H1 (cell line): ENCODE measurements at regions not wholly inside any gene's neighbourhood (a gene's known extent, or its start where the extent isn't known, plus 50 kb on each side); places are given as distances from the start of the nearest gene placed in this dataset.

Experiments
- CTCF ChIA-PET: fragments of 300-600 bp; sonication (Branson Sonifier 250); formaldehyde crosslinking; loops from one replicate; lab custom pipeline; 2021; ENCODE audit not compliant: partially characterized antibody; lab: Charles Lee
- POLR2A ChIA-PET: fragments of 300-600 bp; sonication (Branson Sonifier 250); formaldehyde crosslinking; loops from one replicate; lab custom pipeline; 2021; ENCODE audit warnings: inconsistent platforms; ENCODE audit not compliant: partially characterized antibody; lab: Charles Lee
- DNase-seq, 2 experiments: peaks; one replicate each; pipeline versions ENCODE4 v3.0.0 to v3.0.0-alpha.2; 2010 to 2022; ENCODE audit warnings: low spot score in 2 of 2, low read depth in 1 of 2, mixed read lengths in 1 of 2
- FAIRE-seq: peaks from 2 replicates; lab custom pipeline; 2011; peaks lifted over from hg19 to GRCh38; lab: Jason Lieb, UNC
- H2AFZ ChIP-seq: 2 replicates; pipeline ENCODE4 v1.8.1; 2012; ENCODE audit warnings: low read length, inconsistent platforms
- H2AK5ac ChIP-seq: 2 replicates; pipeline ENCODE4 v1.6.1; 2013; ENCODE audit warnings: low read depth, low read length
- H2BK120ac ChIP-seq: replicated peaks from 2 replicates; pipeline ENCODE3; 2013; ENCODE audit warnings: low read depth, low read length, inconsistent platforms
- H2BK12ac ChIP-seq: 2 replicates; pipeline ENCODE4 v1.6.1; 2013; ENCODE audit warnings: low read depth, low read length
- H2BK15ac ChIP-seq: 2 replicates; pipeline ENCODE4 v1.6.1; 2013; ENCODE audit warnings: low read length
- H2BK20ac ChIP-seq: 2 replicates; pipeline ENCODE4 v1.6.1; 2013; ENCODE audit warnings: low read length
- H2BK5ac ChIP-seq: 2 replicates; pipeline ENCODE4 v1.6.1; 2013; ENCODE audit warnings: low read depth, low read length
- H3K14ac ChIP-seq: 2 replicates; pipeline ENCODE4 v1.6.1; 2013; ENCODE audit warnings: inconsistent platforms; ENCODE audit not compliant: insufficient read length
- H3K18ac ChIP-seq: 2 replicates; pipeline ENCODE4 v1.6.1; 2013; ENCODE audit warnings: low read length; ENCODE audit errors: extremely low read depth
- H3K23ac ChIP-seq: 2 replicates; pipeline ENCODE4 v1.6.1; 2013; ENCODE audit warnings: inconsistent platforms; ENCODE audit not compliant: insufficient read length
- H3K23me2 ChIP-seq: 2 replicates; pipeline ENCODE4 v1.6.1; 2013; ENCODE audit warnings: low read depth, low read length
- H3K27ac ChIP-seq: 2 replicates; pipeline ENCODE4 v1.6.1; 2011; ENCODE audit warnings: low read depth, low read length, inconsistent platforms
- H3K27me3 ChIP-seq, 4 experiments: replicated peaks in 1 of 4; 1 replicate in 1 of 4; 2 replicates in 3 of 4; pipeline versions ENCODE4 v1.6.1 to v1.8.1; 2011 to 2013; ENCODE audit warnings: low read length in 3 of 4, mild to moderate bottlenecking in 3 of 4, inconsistent platforms in 2 of 4, mixed read lengths in 2 of 4, moderate library complexity in 1 of 4; ENCODE audit not compliant: control insufficient read depth in 3 of 4, insufficient read depth in 3 of 4; ENCODE audit errors: extremely low read depth in 1 of 4
- H3K36me3 ChIP-seq, 4 experiments: 2 replicates each; pipeline versions ENCODE4 v1.6.1 to v1.8.1; 2011 to 2013; ENCODE audit warnings: mild to moderate bottlenecking in 4 of 4, low read length in 3 of 4, moderate library complexity in 2 of 4, control low read depth in 1 of 4, inconsistent platforms in 1 of 4; ENCODE audit not compliant: insufficient read depth in 4 of 4, control insufficient read depth in 2 of 4
- H3K4ac ChIP-seq: replicated peaks from 2 replicates; pipeline ENCODE3; 2013; ENCODE audit warnings: low read length, low read depth, mixed read lengths, inconsistent platforms; ENCODE audit not compliant: insufficient read length
- H3K4me1 ChIP-seq, 4 experiments: replicated peaks in 1 of 4; 1 replicate in 1 of 4; 2 replicates in 3 of 4; pipeline versions ENCODE4 v1.6.1 to v1.8.1; 2011 to 2013; ENCODE audit warnings: low read length in 3 of 4, inconsistent platforms in 2 of 4, mixed read lengths in 1 of 4; ENCODE audit not compliant: insufficient read depth in 4 of 4, control insufficient read depth in 3 of 4
- H3K4me2 ChIP-seq, 2 experiments: 2 replicates each; pipeline versions ENCODE4 v1.6.1 to v1.8.1; 2011 to 2013; ENCODE audit warnings: low read depth in 2 of 2, low read length in 2 of 2, control low read depth in 1 of 2, inconsistent platforms in 1 of 2, mild to moderate bottlenecking in 1 of 2; ENCODE audit not compliant: insufficient read depth in 1 of 2
- H3K4me3 ChIP-seq, 4 experiments: fragments of 200-600, 300-600 bp in 1 of 4; sonication (generic), shearing (Covaris generic), sonication (Bioruptor Twin) in 1 of 4; 2 replicates each; pipeline versions ENCODE4 v1.5.1 to v1.8.1; 2011 to 2016; ENCODE audit warnings: low read length in 4 of 4, low read depth in 3 of 4, control low read depth in 2 of 4, inconsistent platforms in 2 of 4, mild to moderate bottlenecking in 2 of 4, mixed read lengths in 1 of 4, moderate library complexity in 1 of 4; ENCODE audit not compliant: insufficient read depth in 2 of 4; ENCODE audit errors: extremely low read depth in 1 of 4
- H3K56ac ChIP-seq: replicated peaks from 2 replicates; pipeline ENCODE3; 2013; ENCODE audit warnings: low read depth, mild to moderate bottlenecking, mixed read lengths, low read length, inconsistent platforms; ENCODE audit not compliant: insufficient read length
- H3K79me1 ChIP-seq: 2 replicates; pipeline ENCODE4 v1.6.1; 2013; ENCODE audit warnings: low read depth, low read length, control low read depth
- H3K79me2 ChIP-seq, 2 experiments: 2 replicates each; pipeline versions ENCODE4 v1.6.1 to v1.8.1; 2012 to 2013; ENCODE audit warnings: low read length in 2 of 2, mild to moderate bottlenecking in 2 of 2, inconsistent platforms in 1 of 2; ENCODE audit not compliant: insufficient read depth in 2 of 2, control insufficient read depth in 1 of 2
- H3K9ac ChIP-seq, 4 experiments: replicated peaks in 1 of 4; 1 replicate in 1 of 4; 2 replicates in 3 of 4; pipeline versions ENCODE4 v1.6.1 to v1.8.1; 2011 to 2013; ENCODE audit warnings: low read depth in 3 of 4, low read length in 3 of 4, control low read depth in 2 of 4, mild to moderate bottlenecking in 2 of 4, moderate library complexity in 2 of 4, inconsistent platforms in 1 of 4; ENCODE audit errors: extremely low read depth in 1 of 4
- H3K9me3 ChIP-seq, 2 experiments: 2 replicates each; pipeline versions ENCODE4 v1.6.1 to v1.8.1; 2012 to 2013; ENCODE audit warnings: mild to moderate bottlenecking in 2 of 2, moderate library complexity in 2 of 2, control low read depth in 1 of 2, inconsistent platforms in 1 of 2, low read depth in 1 of 2, low read length in 1 of 2, mixed read lengths in 1 of 2; ENCODE audit not compliant: insufficient read depth in 2 of 2
- H4K20me1 ChIP-seq, 2 experiments: replicated peaks in 1 of 2; 2 replicates each; pipeline versions ENCODE3 to v1.8.1; 2011 to 2013; ENCODE audit warnings: inconsistent platforms in 2 of 2, low read length in 2 of 2, mild to moderate bottlenecking in 1 of 2; ENCODE audit not compliant: insufficient read depth in 2 of 2, control insufficient read depth in 1 of 2
- H4K5ac ChIP-seq: 2 replicates; pipeline ENCODE4 v1.6.1; 2013; ENCODE audit warnings: low read length, low read depth, mixed read lengths, inconsistent platforms; ENCODE audit not compliant: insufficient read length
- H4K8ac ChIP-seq: 2 replicates; pipeline ENCODE4 v1.8.0; 2013; ENCODE audit warnings: mild to moderate bottlenecking, moderate library complexity, low read length, inconsistent platforms; ENCODE audit not compliant: insufficient read depth; ENCODE audit errors: extremely low read depth
- H4K91ac ChIP-seq: replicated peaks from 2 replicates; pipeline ENCODE3; 2013; ENCODE audit warnings: low read length, mixed read lengths, inconsistent platforms; ENCODE audit not compliant: insufficient read length
- KDM1A ChIP-seq: fragments of 200-600, 300-600 bp; sonication (generic); IDR thresholded peaks from 2 replicates; pipeline ENCODE4 v1.7.1; 2016; ENCODE audit warnings: mild to moderate bottlenecking, low read length, borderline replicate concordance
- NRF1 ChIP-seq: IDR thresholded peaks from 2 replicates; pipeline ENCODE4 v1.6.1; 2011; ENCODE audit warnings: mild to moderate bottlenecking, low read depth, low read length, improper control_type of control experiment
- WGBS, 2 experiments: shearing (Covaris generic) in 1 of 2; methylation state at CpG; one replicate each; pipeline versions ENCODE4 v1.1.6 to v1.1.7; 2013 to 2015; ENCODE audit warnings: low lambda C conversion rate in 2 of 2, mixed read lengths in 2 of 2, inconsistent platforms in 1 of 2, low coverage in 1 of 2, missing lambda C conversion rate in 1 of 2; ENCODE audit not compliant: insufficient replicate concordance in 2 of 2, insufficient coverage in 1 of 2, insufficient read length in 1 of 2; ENCODE audit errors: extremely low coverage in 1 of 2, missing lambda C conversion rate in 1 of 2; 5-methylcytosine and 5-hydroxymethylcytosine counted together

DNA sequence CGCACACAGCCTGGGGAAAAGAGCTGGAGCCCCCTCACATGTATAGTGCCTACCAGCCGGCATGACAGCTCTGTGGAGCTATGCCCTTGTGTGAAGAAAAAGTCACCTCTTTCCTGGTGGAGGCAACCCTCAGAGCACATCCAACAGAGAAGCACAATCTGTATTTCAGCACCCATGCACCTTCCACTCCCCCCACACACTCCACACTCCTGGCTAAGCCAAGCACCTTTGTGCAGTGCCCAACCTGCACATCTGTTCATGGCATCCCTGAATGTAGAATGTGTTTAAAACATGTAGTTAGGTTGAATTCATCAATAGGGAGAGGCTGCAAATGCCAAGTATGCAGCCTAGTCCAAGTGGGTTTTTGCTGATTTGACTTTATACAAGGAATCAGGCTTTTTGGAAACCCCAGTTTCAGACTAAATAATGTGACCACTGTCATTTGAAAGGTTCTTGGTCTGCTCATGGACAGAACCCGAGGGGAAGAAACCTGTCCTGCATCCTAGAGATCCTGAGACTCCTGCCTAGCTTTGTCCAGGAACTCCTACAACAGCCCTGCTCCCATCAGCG, 197.1 kb downstream of the TOMM20 start:
- CTCF ChIA-PET, result interaction anchor here (0.7 to 0.9 kb wide), 2 partner anchors 142 to 172 kb away, joined by 3 to 4 read pairs; no protein-coding TSS in a partner anchor
- H2BK5ac ChIP-seq, result no peak overlapping the region
- H3K36me3 ChIP-seq, result no peaks in the 10 kb centered on the region
- no peak overlapping the region for H4K8ac ChIP-seq
- no peak overlapping the region for H3K14ac ChIP-seq
- H3K9ac ChIP-seq, result no peak overlapping the region
- peaks cover 0 to 4% (median 2%) of the 10 kb centered on the region in 4 experiments; a peak in 3 of 7 replicates for H3K27me3 ChIP-seq
- no peaks in the 10 kb centered on the region for H3K79me1 ChIP-seq
- H2BK12ac ChIP-seq, result no peak overlapping the region
- no peak overlapping the region for H2BK120ac ChIP-seq
- WGBS, 2 experiments, result 87% methylated on average over 4 of the region's 4 CpGs; no CpG with 5 or more reads in 1 of the 2 experiments
- no peaks in the 10 kb centered on the region for H4K20me1 ChIP-seq
- H3K4me1 ChIP-seq, result peaks cover 0 to 7% (median under 1%) of the 10 kb centered on the region in 4 experiments; a peak in 3 of 7 replicates
- H3K23ac ChIP-seq, result no peak overlapping the region
- H3K4me2 ChIP-seq, result no peak overlapping the region
- no peak overlapping the region for H3K4me3 ChIP-seq
- H3K27ac ChIP-seq, result no peak overlapping the region
- H2BK15ac ChIP-seq, result 0 out of 2 replicates have a peak overlapping the region, but pooled peaks have one; percentile 46
- H2AFZ ChIP-seq, result no peak overlapping the region
- H3K9me3 ChIP-seq, result no peaks in the 10 kb centered on the region
- TF ChIP-seq KDM1A (peak; percentile 28; the same call in 1 of the 2 replicates), NRF1 (no peak)
- TF ChIP-seq, all 59 proteins: peak for 1
- Histone ChIP-seq H3K23me2 (no peaks in the 10 kb centered on the region), H3K56ac (no peak overlapping the region), H2AK5ac (no peak overlapping the region), H2BK20ac (no peak overlapping the region), H4K91ac (no peak overlapping the region), H3K4ac (peak overlapping the region; percentile 49), H3K79me2 (no peaks in the 10 kb centered on the region), H4K5ac (no peak overlapping the region), H3K18ac (no peak overlapping the region)
- no peak for DNase-seq
- POLR2A ChIA-PET, result no interaction called here
- no peak for FAIRE-seq
